Fibroblast of lung (primary cell): ENCODE measurements at regions not wholly inside any gene's neighbourhood (a gene's known extent, or its start where the extent isn't known, plus 50 kb on each side); places are given as distances from the start of the nearest gene placed in this dataset.
"Not testable (repeated sequence)": the region's sequence is repeated elsewhere in the genome, so short reads cannot be mapped to it uniquely, and the experiment has no call there.

Source experiments
- DNase-seq, 2 donors: peaks; one replicate each; pipeline versions ENCODE4 v3.0.0 to v3.0.0-alpha.2; 2010; ENCODE audit warnings: low read depth in 2 of 2
- H2AFZ ChIP-seq: 2 replicates; pipeline ENCODE4 v1.5.1; 2012; ENCODE audit warnings: low read length, control low read depth, inconsistent platforms
- H3K27ac ChIP-seq: 2 replicates; pipeline ENCODE4 v1.5.1; 2011; ENCODE audit warnings: low read length, control low read depth; ENCODE audit not compliant: insufficient read depth
- H3K27me3 ChIP-seq: 2 replicates; pipeline ENCODE4 v1.5.1; 2011; ENCODE audit warnings: mild to moderate bottlenecking, low read length; ENCODE audit not compliant: control insufficient read depth, insufficient read depth
- H3K36me3 ChIP-seq: 2 replicates; pipeline ENCODE4 v1.5.1; 2011; ENCODE audit warnings: low read length; ENCODE audit not compliant: control insufficient read depth, insufficient read depth
- H3K4me1 ChIP-seq: 2 replicates; pipeline ENCODE4 v1.5.1; 2011; ENCODE audit warnings: low read length; ENCODE audit not compliant: control insufficient read depth, insufficient read depth; ENCODE audit errors: extremely low read depth
- H3K4me2 ChIP-seq: 2 replicates; pipeline ENCODE4 v1.5.1; 2011; ENCODE audit warnings: low read length, control low read depth; ENCODE audit not compliant: insufficient read depth; ENCODE audit errors: extremely low read depth
- H3K4me3 ChIP-seq, 4 experiments: fragments of 200-600 bp in 1 of 4; sonication (generic) in 1 of 4; replicated peaks in 1 of 4; 2 replicates each; pipeline ENCODE4 v1.5.1; 2011 to 2016; ENCODE audit warnings: low read length in 4 of 4, low read depth in 3 of 4, mild to moderate bottlenecking in 3 of 4, control low read depth in 2 of 4, inconsistent platforms in 1 of 4, mixed read lengths in 1 of 4; ENCODE audit not compliant: insufficient read depth in 1 of 4; ENCODE audit errors: control extremely low read depth in 1 of 4
- H3K79me2 ChIP-seq: 2 replicates; pipeline ENCODE4 v1.5.1; 2012; ENCODE audit warnings: mild to moderate bottlenecking, low read length, inconsistent platforms; ENCODE audit not compliant: control insufficient read depth, insufficient read depth
- H3K9ac ChIP-seq: 2 replicates; pipeline ENCODE4 v1.5.1; 2011; ENCODE audit warnings: mild to moderate bottlenecking, low read length, control low read depth; ENCODE audit not compliant: insufficient read depth
- H3K9me3 ChIP-seq: 2 replicates; pipeline ENCODE4 v1.5.1; 2012; ENCODE audit warnings: low read depth, low read length; ENCODE audit not compliant: control insufficient read depth, insufficient read depth
- H4K20me1 ChIP-seq: 2 replicates; pipeline ENCODE4 v1.5.1; 2011; ENCODE audit warnings: low read length; ENCODE audit not compliant: control insufficient read depth, insufficient read depth; ENCODE audit errors: extremely low read depth

GRCh38 chr16:33990488-33990887, 531.1 kb downstream of the TP53TG3F start:
- H3K4me3 ChIP-seq, H3K27me3 ChIP-seq, H3K36me3 ChIP-seq, H3K9ac ChIP-seq, H2AFZ ChIP-seq, H3K9me3 ChIP-seq, H3K27ac ChIP-seq, DNase-seq, H3K4me2 ChIP-seq, H3K79me2 ChIP-seq, H4K20me1 ChIP-seq, H3K4me1 ChIP-seq: not testable (repeated sequence)

DNA sequence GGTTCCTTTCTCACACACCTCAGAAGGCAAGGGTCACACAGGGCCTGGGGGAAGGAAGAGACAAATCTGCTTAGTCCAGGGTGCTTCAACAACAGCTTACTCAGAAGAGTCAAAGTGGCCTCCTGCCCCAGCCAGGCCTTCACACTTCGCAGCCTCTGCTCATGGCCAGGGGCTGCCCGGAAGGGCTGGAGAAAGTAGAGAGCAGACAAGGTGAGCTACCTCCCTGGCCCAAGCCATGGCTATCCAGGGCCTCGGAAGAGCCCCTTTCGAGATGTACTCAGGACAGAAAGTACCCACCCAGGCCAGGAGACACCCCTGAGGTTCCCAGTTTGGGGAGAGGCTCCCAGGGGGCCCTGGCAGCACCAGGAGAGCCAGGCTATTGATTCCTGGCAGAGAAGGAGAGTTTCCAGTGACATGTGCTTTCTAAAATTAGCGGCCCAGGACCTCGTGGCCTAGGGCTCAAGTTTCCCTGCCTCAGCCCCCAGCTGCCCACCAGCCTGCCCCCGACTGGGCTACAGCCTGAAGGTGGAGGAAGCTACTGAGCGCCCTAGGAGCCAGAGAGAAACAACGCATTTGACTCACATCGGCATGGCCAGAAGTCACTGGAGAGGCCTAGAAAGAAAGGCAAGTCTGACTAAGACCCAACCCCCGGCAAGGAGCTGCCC, 533.2 kb downstream of the TP53TG3F start:
- H4K20me1 ChIP-seq, H3K4me3 ChIP-seq, H3K4me1 ChIP-seq, H3K9ac ChIP-seq, H2AFZ ChIP-seq, DNase-seq, H3K27me3 ChIP-seq, H3K27ac ChIP-seq, H3K36me3 ChIP-seq, H3K4me2 ChIP-seq, H3K9me3 ChIP-seq, H3K79me2 ChIP-seq: not testable (repeated sequence)

- H3K9me3 ChIP-seq, H3K4me3 ChIP-seq, H3K27me3 ChIP-seq, H3K9ac ChIP-seq, DNase-seq, H3K36me3 ChIP-seq, H3K79me2 ChIP-seq, H3K27ac ChIP-seq, H3K4me1 ChIP-seq, H3K4me2 ChIP-seq, H2AFZ ChIP-seq, H4K20me1 ChIP-seq: not testable (repeated sequence)
Measured at GRCh38 chr16:33994207-33994606, 534.8 kb downstream of the TP53TG3F start.

DNA sequence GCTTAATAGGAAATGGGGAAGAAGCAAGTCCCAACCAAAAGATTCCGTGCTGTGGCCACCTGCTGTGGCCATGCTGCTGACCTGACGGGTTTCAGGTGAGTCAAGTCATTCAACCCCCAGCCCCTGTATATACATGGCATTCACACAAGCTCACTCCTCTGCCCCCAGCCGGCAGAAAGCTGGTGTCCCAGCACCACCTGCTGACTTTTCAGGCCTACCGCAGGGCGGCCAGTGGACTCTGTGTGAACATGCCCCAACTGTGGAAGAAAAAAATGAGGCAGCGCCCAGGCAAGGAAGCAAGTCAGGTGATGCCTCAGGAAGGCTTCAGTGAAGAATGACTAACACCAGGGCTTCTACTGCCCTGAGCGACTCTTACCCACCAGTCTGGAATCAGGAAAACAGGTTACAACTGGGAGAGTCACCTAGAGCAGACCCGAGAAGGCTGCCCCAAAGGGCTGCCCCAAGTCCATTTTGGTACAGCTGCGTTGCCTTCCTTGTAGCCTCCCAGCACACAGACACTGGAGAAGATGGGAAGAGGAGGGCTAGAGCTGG, 536.5 kb downstream of the TP53TG3F start:
- not testable (repeated sequence) for H3K9me3 ChIP-seq, H3K79me2 ChIP-seq, H3K4me3 ChIP-seq, H3K27me3 ChIP-seq, H3K27ac ChIP-seq, H2AFZ ChIP-seq, H3K4me2 ChIP-seq, H3K36me3 ChIP-seq, H3K9ac ChIP-seq, H4K20me1 ChIP-seq, H3K4me1 ChIP-seq, DNase-seq

- H3K36me3 ChIP-seq, H2AFZ ChIP-seq, H3K79me2 ChIP-seq, H3K4me1 ChIP-seq, H3K27me3 ChIP-seq, H3K9ac ChIP-seq, H4K20me1 ChIP-seq, H3K4me3 ChIP-seq, H3K27ac ChIP-seq, H3K4me2 ChIP-seq, DNase-seq, H3K9me3 ChIP-seq: not testable (repeated sequence)
Measured at GRCh38 chr16:34001184-34001583, 541.8 kb downstream of the TP53TG3F start.

DNA sequence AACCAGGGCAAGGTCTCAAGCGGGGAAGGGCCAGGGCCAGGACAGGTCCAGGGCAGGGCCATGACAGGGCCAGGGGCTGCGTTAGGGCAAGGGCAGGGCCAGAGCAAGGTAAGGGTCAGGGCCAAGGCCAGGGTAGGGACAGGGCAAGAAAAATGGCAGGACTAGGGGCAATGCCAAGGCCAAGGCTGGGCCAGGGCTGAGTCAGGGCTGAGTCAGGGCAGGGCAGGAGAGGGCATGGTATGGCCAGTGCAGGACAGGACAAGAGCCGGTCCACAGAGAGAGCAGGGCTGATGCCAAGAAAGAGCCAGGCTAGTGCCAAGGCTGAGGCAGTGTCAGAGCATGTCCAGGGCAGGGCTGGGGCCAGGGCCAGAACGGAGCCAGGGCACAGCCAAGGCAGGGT, 542.5 kb downstream of the TP53TG3F start:
- not testable (repeated sequence) for DNase-seq, H3K4me2 ChIP-seq, H3K27ac ChIP-seq, H3K9ac ChIP-seq, H3K4me3 ChIP-seq, H3K27me3 ChIP-seq, H4K20me1 ChIP-seq, H3K36me3 ChIP-seq, H2AFZ ChIP-seq, H3K9me3 ChIP-seq, H3K79me2 ChIP-seq, H3K4me1 ChIP-seq
